GM12875 (cell line): ENCODE measurements at regions not wholly inside any gene's neighbourhood (a gene's known extent, or its start where the extent isn't known, plus 50 kb on each side); places are given as distances from the start of the nearest gene placed in this dataset.

Experiments
- H3K4me3 ChIP-seq: one replicate; pipeline ENCODE4 v1.5.1; 2011; ENCODE audit warnings: low read depth, low read length, control low read depth
- TF ChIP-seq, protein P1 (sequence below): IDR thresholded peaks from 2 replicates; pipeline ENCODE4 v1.5.1; 2011; ENCODE audit warnings: low read depth, mild to moderate bottlenecking, control low read depth, inconsistent platforms, low read length, moderate library complexity, borderline replicate concordance; ENCODE audit not compliant: insufficient read depth

DNA sequence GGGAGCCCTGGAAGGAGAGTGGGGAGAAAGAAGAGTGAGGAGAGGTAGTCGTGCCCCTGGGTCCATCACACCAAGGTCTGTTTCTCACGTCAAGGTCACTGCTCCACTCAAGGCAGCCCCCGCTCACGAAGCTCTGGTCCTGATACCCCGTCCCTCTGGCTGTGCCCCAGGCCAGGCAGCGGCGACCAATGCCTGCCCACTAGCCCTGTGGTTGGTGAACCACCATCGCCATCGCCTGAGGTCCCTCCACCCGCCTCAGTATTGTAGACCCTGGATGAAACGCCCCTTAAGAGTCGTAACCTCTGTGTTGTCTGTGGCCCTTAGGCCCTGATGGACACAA, 378.3 kb upstream of the MYT1L start:
- H3K4me3 ChIP-seq = no peak overlapping the region
- TF ChIP-seq, protein P1, sequence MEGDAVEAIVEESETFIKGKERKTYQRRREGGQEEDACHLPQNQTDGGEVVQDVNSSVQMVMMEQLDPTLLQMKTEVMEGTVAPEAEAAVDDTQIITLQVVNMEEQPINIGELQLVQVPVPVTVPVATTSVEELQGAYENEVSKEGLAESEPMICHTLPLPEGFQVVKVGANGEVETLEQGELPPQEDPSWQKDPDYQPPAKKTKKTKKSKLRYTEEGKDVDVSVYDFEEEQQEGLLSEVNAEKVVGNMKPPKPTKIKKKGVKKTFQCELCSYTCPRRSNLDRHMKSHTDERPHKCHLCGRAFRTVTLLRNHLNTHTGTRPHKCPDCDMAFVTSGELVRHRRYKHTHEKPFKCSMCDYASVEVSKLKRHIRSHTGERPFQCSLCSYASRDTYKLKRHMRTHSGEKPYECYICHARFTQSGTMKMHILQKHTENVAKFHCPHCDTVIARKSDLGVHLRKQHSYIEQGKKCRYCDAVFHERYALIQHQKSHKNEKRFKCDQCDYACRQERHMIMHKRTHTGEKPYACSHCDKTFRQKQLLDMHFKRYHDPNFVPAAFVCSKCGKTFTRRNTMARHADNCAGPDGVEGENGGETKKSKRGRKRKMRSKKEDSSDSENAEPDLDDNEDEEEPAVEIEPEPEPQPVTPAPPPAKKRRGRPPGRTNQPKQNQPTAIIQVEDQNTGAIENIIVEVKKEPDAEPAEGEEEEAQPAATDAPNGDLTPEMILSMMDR = no peak

DNA sequence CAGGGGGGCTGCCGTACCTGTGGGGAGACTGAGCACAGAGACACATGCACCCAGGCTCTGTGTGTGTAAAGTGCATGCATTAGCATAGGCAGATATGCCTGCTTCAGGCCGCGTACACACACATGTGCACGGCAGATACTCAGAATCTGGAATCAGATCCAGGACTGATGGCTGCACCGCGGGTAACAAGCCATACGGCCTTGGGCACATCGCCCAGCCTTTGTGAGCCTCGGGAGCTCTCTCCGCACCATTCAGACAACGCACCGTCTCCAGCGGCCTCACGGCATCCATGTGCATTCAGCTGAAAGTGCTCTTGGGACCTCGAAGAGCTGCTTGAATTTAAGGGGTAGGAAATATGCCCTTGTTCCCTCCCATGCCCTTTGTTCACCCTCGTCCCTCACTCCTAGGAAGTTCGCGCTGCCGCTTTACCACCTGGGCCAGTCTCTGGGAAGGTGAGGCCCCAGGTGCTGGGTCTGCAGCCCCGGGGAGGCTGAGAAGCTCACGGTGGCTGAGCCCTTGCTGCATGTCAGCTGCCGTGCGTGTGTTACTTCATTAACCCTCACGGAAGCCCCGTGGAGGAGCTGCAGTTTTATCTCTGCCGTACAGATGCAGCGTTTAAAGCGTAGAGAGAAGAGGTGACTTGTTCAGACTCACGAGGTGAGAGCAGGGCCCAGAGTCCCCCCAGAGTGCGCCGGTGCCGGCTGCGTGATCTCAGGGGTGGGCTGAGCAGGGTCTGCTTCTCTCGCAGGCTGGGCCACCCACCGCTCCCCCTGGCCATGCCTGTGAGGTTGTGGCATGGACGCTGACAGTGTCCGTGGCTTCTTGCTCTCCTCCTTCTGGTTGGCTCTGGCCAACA, 377.7 kb upstream of the MYT1L start:
- H3K4me3 ChIP-seq = no peak overlapping the region
- TF ChIP-seq, protein P1 = no peak

DNA sequence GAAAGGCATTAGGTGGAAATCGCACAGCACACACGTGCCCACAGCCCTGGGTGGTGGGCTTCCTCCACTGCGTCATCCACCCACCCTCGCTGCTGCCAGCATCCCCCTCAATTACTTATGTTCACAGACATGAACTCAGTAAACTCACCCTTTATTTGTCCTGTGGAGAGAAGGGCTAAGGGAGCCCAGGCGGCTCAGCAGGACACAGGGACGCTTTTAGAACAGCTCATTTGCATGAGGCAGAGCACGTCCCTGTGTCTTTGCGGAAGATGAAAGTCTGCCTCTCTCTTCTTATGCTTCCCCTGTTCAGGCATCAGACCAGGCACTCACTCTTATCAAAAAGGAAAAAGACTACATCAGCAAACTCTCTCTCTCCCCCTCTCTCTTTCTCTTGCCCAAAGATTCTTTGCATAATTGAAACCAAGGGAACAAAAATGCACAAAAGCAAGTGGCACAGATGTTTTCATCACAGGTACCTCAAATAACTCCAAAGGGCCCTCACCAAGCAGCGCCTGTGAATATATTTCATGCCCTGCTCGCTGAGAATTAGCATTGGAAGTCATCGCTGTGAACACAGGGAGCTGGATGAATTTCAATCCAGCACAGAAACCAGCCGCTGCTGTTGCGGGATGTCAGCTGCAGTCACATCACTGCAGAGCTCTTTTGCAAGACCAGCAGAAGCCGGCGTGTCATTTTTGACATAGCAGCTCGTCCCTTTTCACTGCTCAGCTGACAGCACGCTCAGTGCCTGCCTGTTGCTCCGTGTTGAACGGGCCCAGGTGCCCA, 376.3 kb upstream of the MYT1L start:
- TF ChIP-seq, protein P1 = no peak
- no peak overlapping the region for H3K4me3 ChIP-seq

DNA sequence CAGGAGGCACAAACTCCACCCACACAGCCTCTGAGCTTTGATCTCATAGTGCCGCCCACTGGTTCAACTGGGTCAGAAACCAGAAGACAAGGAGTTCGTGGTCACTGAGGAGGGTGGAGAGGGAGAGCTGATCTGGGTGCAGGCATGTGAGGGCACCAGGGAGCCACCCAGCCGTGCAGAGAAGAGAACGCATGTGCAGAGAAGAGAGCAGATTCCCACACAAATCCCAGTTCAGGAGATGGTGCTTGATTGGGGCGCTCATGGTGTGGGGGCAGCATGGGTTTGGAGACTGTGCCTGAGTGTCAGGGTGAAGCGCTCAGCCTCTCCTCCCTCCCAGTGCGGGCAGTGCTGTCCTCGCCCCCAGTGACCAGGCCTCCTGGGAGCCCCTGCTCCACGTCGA, 375.2 kb upstream of the MYT1L start:
- TF ChIP-seq, protein P1 = no peak
- H3K4me3 ChIP-seq = no peak overlapping the region

DNA sequence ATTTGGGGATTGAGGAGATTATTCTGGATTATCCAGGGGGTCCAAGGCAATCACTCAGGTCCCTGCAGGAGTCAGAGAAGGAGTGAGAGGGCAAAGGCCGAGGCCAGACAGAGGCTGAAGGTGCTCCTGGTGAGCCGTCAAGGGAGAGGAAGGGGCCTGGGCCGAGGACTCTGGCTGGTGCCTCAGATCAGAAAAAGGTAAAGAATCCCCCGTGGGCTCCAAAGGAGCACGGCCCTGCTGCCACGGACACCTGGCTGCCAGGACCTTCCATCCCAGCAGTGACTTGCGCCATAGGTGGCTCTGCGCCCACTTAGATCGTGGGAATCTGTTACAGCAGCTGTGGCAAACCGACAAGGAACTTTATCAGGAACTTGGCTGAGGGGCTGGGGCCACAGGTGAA, 374.8 kb upstream of the MYT1L start:
- TF ChIP-seq, protein P1 = no peak

DNA sequence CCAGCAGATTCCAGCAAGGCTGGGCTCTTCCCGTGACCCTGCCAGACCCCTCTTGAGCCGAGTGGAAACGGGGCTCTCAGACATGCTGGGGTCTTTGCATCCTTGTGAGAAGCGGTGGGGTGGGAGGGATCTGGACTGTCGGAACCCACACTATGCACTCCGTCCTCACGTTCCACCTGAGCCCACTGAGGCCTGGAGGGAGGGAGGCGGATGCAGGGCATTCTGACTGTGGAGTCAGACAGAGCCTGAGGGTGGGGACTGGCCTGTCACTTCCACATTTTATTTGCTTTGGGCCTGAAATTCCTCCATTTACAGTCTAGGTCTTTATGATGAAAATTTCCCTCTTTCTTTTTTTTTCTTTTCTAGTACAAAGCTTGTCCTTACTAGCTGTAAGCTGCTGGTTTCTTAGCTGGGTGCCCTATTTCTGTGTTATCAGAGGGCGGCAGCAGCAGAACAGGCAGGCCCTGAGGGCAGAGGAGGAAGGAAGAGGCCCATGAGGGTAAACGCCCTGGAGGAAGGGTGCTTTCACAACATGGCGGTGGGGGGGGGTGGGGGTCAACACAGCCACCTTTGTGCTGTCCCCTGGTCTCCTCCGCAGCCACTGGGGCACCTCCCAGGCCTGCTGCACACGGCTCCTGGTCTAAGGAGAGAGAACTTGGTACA, 373.5 kb upstream of the MYT1L start:
- TF ChIP-seq, protein P1 = no peak
- no peak overlapping the region for H3K4me3 ChIP-seq

More for the DNA sequence above, 374.8 kb upstream of the MYT1L start:
- no peak overlapping the region for H3K4me3 ChIP-seq
